Left ventricle myocardium inferior (tissue), 1 donor: ENCODE measurements at regions not wholly inside any gene's neighbourhood (a gene's known extent, or its start where the extent isn't known, plus 50 kb on each side); places are given as distances from the start of the nearest gene placed in this dataset.

Experiments
- DNase-seq: peaks from one replicate; pipeline ENCODE4 v3.0.0-alpha.2; 2020
- H3K27ac ChIP-seq: fragments of 200-600 bp; replicated peaks from 2 replicates; pipeline ENCODE4 v1.8.0; 2021
- H3K27me3 ChIP-seq: fragments of 200-600 bp; 2 replicates; pipeline ENCODE4 v1.8.0; 2021; ENCODE audit warnings: low read depth
- H3K36me3 ChIP-seq: fragments of 200-600 bp; 2 replicates; pipeline ENCODE4 v1.8.0; 2021
- H3K4me1 ChIP-seq: fragments of 200-600 bp; 2 replicates; pipeline ENCODE4 v1.8.0; 2021
- H3K4me3 ChIP-seq: fragments of 200-600 bp; 2 replicates; pipeline ENCODE4 v1.8.0; 2021; ENCODE audit warnings: mild to moderate bottlenecking, moderate library complexity
- H3K9me3 ChIP-seq: fragments of 200-600 bp; replicated peaks from 2 replicates; pipeline ENCODE4 v1.8.0; 2021
- intact Hi-C: fragments of 100-400 bp; cut with micrococcal nuclease; formaldehyde crosslinking; loops from one replicate; pipeline ENCODE4 v1.11.0; 2022
- TF ChIP-seq, protein P1 (sequence below): fragments of 200-600 bp; IDR thresholded peaks from 2 replicates; pipeline ENCODE4 v1.8.0; 2021; ENCODE audit warnings: antibody characterized with exemption, mild to moderate bottlenecking, borderline replicate concordance
- donor health status: DM: no; HTN: yes; CAD: no; lungs with severe emphysema.

DNA sequence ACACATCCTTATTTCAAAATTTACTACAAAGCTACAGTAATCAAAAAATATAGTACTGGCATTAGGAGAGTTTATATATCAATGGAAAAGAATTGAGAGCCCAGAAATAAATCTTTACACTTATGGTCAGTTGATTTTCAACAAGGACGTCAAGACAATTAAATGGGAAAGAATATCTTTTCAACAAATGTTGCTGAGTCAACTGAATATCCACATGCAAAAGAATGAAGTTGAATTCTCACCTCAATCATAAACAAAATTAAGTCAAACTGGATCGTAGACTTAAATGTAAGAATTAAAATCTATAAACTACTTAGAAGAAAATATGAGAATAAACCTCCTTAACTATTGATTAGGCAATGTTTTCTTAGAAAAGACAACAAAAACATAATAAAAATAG, 61.5 kb upstream of the PRR16 start:
- intact Hi-C loops = no loop called here
- no peak for DNase-seq
- Histone ChIP-seq H3K4me3 (no peak overlapping the region), H3K27ac (no peak overlapping the region), H3K9me3 (peaks cover 7% of the 10 kb centered on the region), H3K4me1 (peaks cover 11% of the 10 kb centered on the region), H3K27me3 (no peaks in the 10 kb centered on the region), H3K36me3 (no peaks in the 10 kb centered on the region)
- TF ChIP-seq, protein P1, sequence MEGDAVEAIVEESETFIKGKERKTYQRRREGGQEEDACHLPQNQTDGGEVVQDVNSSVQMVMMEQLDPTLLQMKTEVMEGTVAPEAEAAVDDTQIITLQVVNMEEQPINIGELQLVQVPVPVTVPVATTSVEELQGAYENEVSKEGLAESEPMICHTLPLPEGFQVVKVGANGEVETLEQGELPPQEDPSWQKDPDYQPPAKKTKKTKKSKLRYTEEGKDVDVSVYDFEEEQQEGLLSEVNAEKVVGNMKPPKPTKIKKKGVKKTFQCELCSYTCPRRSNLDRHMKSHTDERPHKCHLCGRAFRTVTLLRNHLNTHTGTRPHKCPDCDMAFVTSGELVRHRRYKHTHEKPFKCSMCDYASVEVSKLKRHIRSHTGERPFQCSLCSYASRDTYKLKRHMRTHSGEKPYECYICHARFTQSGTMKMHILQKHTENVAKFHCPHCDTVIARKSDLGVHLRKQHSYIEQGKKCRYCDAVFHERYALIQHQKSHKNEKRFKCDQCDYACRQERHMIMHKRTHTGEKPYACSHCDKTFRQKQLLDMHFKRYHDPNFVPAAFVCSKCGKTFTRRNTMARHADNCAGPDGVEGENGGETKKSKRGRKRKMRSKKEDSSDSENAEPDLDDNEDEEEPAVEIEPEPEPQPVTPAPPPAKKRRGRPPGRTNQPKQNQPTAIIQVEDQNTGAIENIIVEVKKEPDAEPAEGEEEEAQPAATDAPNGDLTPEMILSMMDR = no peak

GRCh38 chr5:120405286-120405864, 58.7 kb upstream of the PRR16 start:
- Histone ChIP-seq H3K9me3 (peaks cover 7% of the 10 kb centered on the region), H3K27ac (no peak overlapping the region), H3K4me1 (peaks cover 11% of the 10 kb centered on the region), H3K27me3 (no peaks in the 10 kb centered on the region), H3K36me3 (no peaks in the 10 kb centered on the region), H3K4me3 (no peak overlapping the region)
- no peak for DNase-seq
- TF ChIP-seq, protein P1 = no peak
- intact Hi-C loops = no loop called here

GRCh38 chr5:120405923-120406322, 58.2 kb upstream of the PRR16 start:
- no peak for DNase-seq
- intact Hi-C loops = no loop called here
- Histone ChIP-seq H3K4me1 (peaks cover 12% of the 10 kb centered on the region), H3K27ac (no peak overlapping the region), H3K4me3 (no peak overlapping the region), H3K36me3 (no peaks in the 10 kb centered on the region), H3K27me3 (no peaks in the 10 kb centered on the region), H3K9me3 (peaks cover 7% of the 10 kb centered on the region)
- TF ChIP-seq, protein P1 = no peak

DNA sequence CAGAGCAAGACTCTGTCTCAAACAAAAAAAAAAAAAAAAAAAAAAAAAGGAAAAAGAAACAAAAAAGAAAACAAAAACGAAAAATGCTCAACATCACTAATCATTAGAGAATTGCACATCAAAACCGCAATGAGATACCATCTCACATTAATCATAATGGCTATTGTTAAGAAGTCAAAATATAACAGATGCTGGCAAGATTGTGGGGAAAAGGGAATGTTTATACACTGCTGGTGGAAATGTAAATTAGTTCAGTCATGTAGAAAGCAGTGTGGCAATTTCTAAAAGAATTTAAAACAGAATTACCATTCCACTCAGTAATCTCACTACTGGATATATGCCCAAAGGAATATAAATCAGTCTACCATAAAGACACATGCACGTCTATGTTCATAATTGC, 50.4 kb upstream of the PRR16 start:
- H3K4me1 ChIP-seq = peaks cover 3% of the 10 kb centered on the region
- intact Hi-C loops = no loop called here
- no peak for DNase-seq
- TF ChIP-seq, protein P1 = no peak
- no peaks in the 10 kb centered on the region for H3K36me3 ChIP-seq
- no peaks in the 10 kb centered on the region for H3K27me3 ChIP-seq
- no peak overlapping the region for H3K4me3 ChIP-seq
- peaks cover 18% of the 10 kb centered on the region for H3K9me3 ChIP-seq
- no peak overlapping the region for H3K27ac ChIP-seq
